Kidney glomerular epithelial cell (primary cell): ENCODE measurements at regions not wholly inside any gene's neighbourhood (a gene's known extent, or its start where the extent isn't known, plus 50 kb on each side); places are given as distances from the start of the nearest gene placed in this dataset.

Experiments
- DNase-seq: peaks from one replicate; lab custom pipeline; 2025; lab: John Stamatoyannopoulos, UW

GRCh38 chr5:17761326-17761725 is 127.1 kb downstream of the TAF11L14 start:
- DNase-seq, result no peak

DNA sequence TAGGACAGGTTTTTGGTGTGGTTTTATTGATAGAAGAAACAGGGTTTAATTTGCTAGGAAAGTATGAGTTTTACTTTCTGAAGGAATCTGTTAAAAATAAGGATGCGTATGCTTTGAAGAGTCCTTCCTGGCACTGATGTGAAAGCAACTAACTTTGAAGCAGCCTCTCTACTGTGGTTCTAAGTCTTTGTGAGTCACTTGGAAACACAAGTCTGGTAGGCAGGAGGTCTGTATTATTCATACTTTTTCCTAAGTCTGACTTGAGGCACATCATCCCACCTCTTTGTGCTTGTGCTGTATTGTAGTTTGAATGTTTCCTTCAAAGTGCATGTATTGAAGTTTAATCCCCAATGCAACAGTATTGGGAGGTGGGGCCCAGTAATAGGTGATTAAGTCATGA is 129.0 kb downstream of the TAF11L14 start:
- DNase-seq, result no peak

- DNase-seq, result no peak
These were observed 131.8 kb downstream of the TAF11L14 start for GRCh38 chr5:17766031-17766430.

DNA sequence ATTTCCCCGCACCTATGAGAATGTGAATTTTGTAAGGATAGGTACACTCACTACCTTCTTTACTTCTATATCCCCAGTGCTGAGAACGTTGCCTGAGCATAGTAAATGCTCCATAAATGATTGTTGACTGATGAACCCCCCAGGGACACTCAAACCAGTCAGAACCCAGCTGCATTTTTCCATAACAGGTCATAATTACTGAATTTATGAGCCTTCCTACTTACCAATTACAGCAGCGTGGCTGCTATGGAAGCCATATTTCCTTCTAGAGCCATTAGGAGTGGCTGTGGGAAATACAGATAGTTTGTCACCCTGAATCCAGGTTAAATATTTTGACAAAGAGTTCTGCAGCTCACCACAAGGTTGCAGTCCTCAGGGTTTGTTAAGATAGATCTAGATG is 135.0 kb downstream of the TAF11L14 start:
- DNase-seq, result no peak

DNA sequence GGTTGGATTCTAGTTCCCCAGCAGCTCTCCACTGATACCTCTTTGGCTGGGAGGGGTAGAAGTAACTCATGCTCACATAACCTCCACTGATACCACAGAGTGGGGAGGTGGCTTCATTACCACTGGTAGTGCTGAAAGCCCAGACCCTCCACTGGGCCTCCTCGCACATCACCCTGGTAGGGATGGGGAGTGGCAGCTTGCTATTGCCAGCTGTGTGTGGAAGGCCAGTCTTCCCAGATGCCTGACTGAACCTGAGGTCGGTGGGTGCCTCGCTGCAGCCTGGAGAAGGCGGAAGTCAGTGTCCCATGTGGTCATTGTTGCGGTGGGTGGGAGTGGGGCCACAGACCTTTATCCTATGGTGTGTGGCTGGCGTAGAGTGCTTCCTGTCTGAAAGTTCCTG is 138.0 kb downstream of the TAF11L14 start:
- no peak for DNase-seq

GRCh38 chr5:17785774-17786173 is 151.5 kb downstream of the TAF11L14 start:
- DNase-seq, result no peak

GRCh38 chr5:17788351-17788750 is 154.1 kb downstream of the TAF11L14 start:
- DNase-seq, result no peak

- no peak for DNase-seq
These were observed 159.9 kb downstream of the TAF11L14 start for GRCh38 chr5:17794201-17794600.

GRCh38 chr5:17794815-17795214 is 160.6 kb downstream of the TAF11L14 start:
- DNase-seq, result no peak

DNA sequence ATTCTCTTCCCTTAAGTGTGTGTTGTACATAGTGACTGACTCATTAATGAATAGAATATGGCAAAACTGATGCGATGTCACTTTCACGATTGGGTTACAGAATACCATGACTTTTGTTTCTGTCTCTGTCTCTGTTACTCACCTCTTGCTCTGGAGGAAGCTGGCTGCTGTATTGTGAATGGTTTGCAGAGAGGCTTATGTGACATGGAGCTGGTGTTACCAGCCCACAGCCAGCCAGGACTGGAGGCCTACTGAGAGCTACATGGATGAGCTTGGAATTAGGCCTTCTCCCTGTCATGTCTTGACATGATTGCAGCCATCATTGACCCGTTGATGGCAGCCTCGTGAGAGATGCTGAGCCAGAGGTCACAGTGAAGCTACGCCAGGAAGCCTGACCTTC is 161.9 kb downstream of the TAF11L14 start:
- DNase-seq, result no peak

DNA sequence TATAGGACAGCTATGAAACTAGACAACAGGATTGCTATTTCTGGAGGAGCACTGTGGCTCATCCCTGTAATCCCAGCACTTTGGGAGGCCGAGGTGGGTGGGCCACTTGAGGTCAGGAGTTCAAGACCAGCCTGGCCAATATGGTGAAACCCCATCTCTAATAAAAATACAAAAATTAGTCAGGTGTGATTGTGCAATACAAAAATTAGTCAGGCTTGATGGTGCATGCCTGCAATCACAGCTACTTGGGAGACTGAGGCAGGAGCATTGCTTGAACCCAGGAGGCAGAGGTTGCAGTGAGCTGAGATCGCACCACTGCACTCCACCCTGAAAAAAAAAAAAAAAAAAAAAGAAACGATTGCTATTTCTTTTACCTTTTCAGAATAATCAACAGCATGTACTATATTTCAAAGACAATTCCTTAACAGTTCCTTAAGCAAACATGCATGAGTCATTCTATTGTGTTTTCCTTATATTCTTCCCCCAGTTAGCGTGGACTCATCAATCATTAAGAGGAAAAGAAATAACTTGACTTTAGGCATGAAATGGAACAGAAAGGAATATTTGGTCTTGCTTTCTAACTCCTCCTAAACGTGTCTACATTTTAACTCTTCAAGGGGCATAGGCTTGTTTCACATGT is 162.6 kb downstream of the TAF11L14 start:
- peak; percentile 8 for DNase-seq

GRCh38 chr5:17799521-17799920 is 165.3 kb downstream of the TAF11L14 start:
- no peak for DNase-seq

DNA sequence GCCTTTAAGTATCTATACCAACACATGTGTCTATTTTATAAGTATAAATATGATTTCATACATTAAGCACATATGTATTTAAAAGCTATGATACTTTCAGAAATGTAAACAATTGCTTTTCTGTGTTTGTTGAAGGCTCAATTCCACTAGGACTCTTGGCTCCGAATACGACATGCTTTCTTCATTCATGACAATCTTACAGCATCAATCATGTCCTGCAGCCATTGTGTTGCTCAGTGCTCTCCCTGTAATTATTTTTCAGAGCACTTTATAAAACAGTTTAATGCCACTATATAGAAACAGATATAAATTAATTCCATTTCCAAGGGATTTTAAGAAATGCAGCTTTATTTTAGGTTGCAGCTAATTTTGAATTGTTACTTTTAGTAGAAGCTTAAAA is 167.3 kb downstream of the TAF11L14 start:
- no peak for DNase-seq

DNA sequence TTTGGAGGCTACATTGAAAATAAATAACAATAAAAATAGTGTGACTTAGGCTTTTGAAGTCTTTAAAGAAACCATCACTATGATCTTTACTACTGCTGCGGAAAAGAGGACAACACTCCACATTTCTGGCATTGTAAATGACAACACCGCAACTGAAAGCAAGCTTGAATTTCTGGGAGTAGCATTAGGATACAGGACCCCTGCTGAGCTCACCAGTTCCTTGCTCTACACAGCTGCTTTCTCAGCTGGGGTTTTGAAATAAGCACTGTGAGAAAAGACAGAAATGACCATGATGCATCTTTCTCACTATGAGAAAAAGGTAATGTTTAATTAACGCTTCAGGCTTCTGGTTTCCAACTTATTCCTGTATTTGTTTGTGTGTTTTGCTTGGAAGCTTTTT is 168.0 kb downstream of the TAF11L14 start:
- no peak for DNase-seq

- DNase-seq, result no peak
These were observed 169.7 kb downstream of the TAF11L14 start for GRCh38 chr5:17803971-17804370.

GRCh38 chr5:17805227-17805825 is 171.1 kb downstream of the TAF11L14 start:
- DNase-seq, result no peak

- DNase-seq, result no peak
These were observed 172.7 kb downstream of the TAF11L14 start for GRCh38 chr5:17806818-17807468.

DNA sequence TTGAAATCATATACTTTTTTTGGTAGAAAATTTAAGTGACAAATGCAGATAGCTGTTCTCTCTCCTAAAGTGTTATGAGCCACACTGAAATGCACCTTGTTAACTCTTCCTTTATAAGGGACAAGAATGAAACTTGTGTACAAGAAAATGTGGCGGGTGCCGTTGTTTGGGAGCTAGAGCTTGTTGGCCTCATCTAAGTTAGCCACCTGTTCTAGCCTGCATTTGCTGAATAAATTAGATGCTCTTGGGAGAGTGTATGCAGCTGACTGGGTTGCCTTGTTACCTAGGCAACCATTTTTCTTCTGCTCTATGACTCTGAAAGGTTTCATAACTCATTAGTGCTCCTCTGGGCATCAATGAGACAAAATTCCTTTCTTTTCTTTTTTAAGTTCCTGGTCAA is 174.3 kb downstream of the TAF11L14 start:
- DNase-seq, result no peak

DNA sequence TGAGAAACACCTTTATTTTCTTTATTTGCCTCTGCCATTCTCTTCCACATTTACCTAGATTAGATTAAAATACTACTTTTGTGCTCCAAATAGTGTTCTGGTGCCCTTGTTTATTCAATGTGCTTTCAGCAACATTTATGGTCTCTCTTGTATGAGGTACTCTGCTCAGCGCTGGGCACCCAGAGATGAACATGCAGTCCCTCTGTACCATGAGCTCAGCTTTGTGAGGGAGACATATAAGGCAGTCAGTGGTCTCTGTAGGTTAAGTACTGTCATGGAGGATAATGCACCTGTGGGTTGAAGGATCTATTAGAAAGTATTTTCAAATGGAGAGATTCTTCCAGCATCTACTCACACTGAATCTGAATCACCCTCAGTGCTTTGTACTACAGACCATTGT is 176.5 kb downstream of the TAF11L14 start:
- no peak for DNase-seq

DNA sequence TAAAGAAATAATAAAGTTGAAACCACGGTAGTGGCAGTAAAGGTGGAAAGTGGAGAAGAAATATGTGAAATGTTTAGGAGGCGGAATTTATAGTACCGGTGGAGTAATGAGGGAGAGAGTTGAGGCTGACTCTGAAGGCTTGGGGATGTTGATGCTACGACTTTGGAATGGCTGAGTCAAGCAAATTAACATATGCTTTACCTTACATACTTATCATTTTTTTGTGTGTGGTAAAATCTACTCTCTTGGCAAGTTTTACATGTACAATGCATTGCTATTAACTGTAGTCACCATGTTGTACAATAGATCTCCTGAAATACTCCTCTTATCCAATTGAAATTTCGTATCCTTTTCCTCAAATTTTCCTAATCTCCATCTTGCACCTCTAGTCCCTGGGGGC is 179.0 kb downstream of the TAF11L14 start:
- DNase-seq, result no peak

- no peak for DNase-seq
These were observed 182.2 kb downstream of the TAF11L14 start for GRCh38 chr5:17816505-17816904.

- DNase-seq, result no peak
These were observed 182.7 kb downstream of the TAF11L14 start for GRCh38 chr5:17816944-17817343.

- no peak for DNase-seq
These were observed 183.7 kb downstream of the TAF11L14 start for GRCh38 chr5:17817990-17818389.

DNA sequence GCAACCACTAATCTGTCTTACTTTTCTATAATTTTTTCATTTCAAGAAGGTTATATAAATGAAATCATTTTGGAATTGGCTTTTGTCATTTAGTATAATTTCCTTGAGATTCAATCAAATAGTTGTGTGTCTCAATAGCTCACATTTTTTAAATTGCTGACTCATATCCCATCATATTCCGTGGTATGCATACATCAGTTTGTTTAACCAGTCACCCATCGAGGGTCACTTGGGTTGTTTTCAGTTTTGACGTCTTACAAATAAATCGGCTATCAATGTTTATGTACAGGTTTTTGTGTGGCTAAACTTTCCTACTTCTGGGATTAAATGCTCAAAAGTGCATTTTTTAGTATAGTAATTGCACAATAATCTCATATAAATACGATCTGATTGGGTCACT is 185.5 kb downstream of the TAF11L14 start:
- DNase-seq, result no peak
